ENCODE measurements at regions not wholly inside any gene's neighbourhood (a gene's known extent, or its start where the extent isn't known, plus 50 kb on each side); places are given as distances from the start of the nearest gene placed in this dataset.
"Not testable (repeated sequence)": the region's sequence is repeated elsewhere in the genome, so short reads cannot be mapped to it uniquely, and the experiment has no call there.

GRCh38 chr3:159510988-159511387 lies 477.6 kb upstream of the IL12A start:
- not testable (repeated sequence) for DNase-seq (ENCODE audit: low read depth in 6 of 9, low spot score in 9 of 9); H3K27ac ChIP-seq (ENCODE audit: low read depth in 1 of 2, low read length in 1 of 2); H3K4me3 ChIP-seq (ENCODE audit: low read length in 2 of 2); H3K36me3 ChIP-seq (ENCODE audit: control insufficient read depth in 2 of 2, insufficient read depth in 2 of 2, low read length in 1 of 2); H3K27me3 ChIP-seq (ENCODE audit: control insufficient read depth in 2 of 2, insufficient read depth in 1 of 2, low read length in 1 of 2); H3K4me1 ChIP-seq (ENCODE audit: control insufficient read depth in 2 of 2, insufficient read depth in 2 of 2, low read length in 2 of 2); H3K9me3 ChIP-seq (ENCODE audit: control insufficient read depth in 2 of 2, insufficient read depth in 1 of 2, low read length in 1 of 2)
- 89% methylated on average over 7 of the region's 7 CpGs for WGBS

DNA sequence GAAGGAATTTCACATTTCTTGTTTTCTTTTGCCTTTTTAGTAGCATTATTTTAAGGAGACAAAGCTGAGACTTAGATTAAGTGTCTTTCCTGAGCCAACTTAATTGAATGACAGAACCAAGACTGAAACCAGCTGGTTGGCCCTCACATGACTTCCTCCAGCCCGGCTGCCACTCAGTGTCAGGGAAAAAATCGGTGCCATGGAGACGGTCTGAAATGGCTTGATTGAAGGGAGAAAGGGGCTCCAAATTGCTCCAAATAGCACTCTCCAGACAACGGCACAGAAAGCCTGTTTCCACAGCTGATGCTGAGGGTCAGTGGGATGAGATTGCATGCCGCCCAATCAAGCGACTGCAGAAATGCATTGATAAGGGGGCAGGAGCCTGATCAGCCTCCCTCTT lies 475.2 kb upstream of the IL12A start:
- H3K4me3 ChIP-seq (ENCODE audit: low read length in 2 of 2) = no peak overlapping the region
- H3K9me3 ChIP-seq (ENCODE audit: control insufficient read depth in 2 of 2, insufficient read depth in 1 of 2, low read length in 1 of 2) = peaks cover 0 to 1% of the 10 kb centered on the region in 2 donors
- no peak overlapping the region for H3K27ac ChIP-seq (ENCODE audit: low read depth in 1 of 2, low read length in 1 of 2)
- H3K36me3 ChIP-seq (ENCODE audit: control insufficient read depth in 2 of 2, insufficient read depth in 2 of 2, low read length in 1 of 2) = no peaks in the 10 kb centered on the region
- H3K4me1 ChIP-seq (ENCODE audit: control insufficient read depth in 2 of 2, insufficient read depth in 2 of 2, low read length in 2 of 2) = no peaks in the 10 kb centered on the region
- no peak for DNase-seq (ENCODE audit: low read depth in 6 of 9, low spot score in 9 of 9)
- no peaks in the 10 kb centered on the region for H3K27me3 ChIP-seq (ENCODE audit: control insufficient read depth in 2 of 2, insufficient read depth in 1 of 2, low read length in 1 of 2)
- 79% methylated on average over 6 of the region's 6 CpGs for WGBS

DNA sequence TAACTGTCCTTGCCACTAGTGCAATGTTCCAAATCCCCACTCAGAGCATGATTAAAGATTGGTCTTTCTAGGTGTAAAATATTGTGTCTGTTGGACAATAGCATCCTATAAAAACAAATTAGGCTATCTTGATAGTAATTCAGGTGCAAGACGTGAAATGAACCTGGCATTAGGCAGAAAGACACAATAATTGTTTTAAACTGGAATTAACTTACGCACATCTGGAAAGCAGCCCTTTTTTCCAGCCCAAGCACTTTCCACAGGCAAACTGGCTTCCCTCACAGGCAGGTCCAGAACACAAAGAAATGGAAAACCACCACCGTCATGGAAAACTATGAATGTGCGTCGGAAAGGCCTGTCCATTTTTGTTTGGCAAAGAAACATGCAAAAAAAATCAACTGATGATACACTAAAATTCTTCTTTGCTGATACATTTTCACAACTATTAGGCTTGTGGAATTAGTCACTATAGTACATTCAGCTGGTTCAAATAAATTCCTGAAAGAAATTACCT lies 474.7 kb upstream of the IL12A start:
- no peak overlapping the region for H3K4me3 ChIP-seq (ENCODE audit: low read length in 2 of 2)
- H3K36me3 ChIP-seq (ENCODE audit: control insufficient read depth in 2 of 2, insufficient read depth in 2 of 2, low read length in 1 of 2) = no peaks in the 10 kb centered on the region
- H3K27ac ChIP-seq (ENCODE audit: low read depth in 1 of 2, low read length in 1 of 2) = no peak overlapping the region
- no peak for DNase-seq (ENCODE audit: low read depth in 6 of 9, low spot score in 9 of 9)
- 77% methylated on average over 5 of the region's 5 CpGs for WGBS
- H3K27me3 ChIP-seq (ENCODE audit: control insufficient read depth in 2 of 2, insufficient read depth in 1 of 2, low read length in 1 of 2) = no peaks in the 10 kb centered on the region
- H3K9me3 ChIP-seq (ENCODE audit: control insufficient read depth in 2 of 2, insufficient read depth in 1 of 2, low read length in 1 of 2) = peaks cover 0 to 1% of the 10 kb centered on the region in 2 donors
- H3K4me1 ChIP-seq (ENCODE audit: control insufficient read depth in 2 of 2, insufficient read depth in 2 of 2, low read length in 2 of 2) = no peaks in the 10 kb centered on the region

GRCh38 chr3:159517105-159517504 lies 471.5 kb upstream of the IL12A start:
- Histone ChIP-seq H3K36me3 (ENCODE audit: control insufficient read depth in 2 of 2, insufficient read depth in 2 of 2, low read length in 1 of 2) (no peaks in the 10 kb centered on the region), H3K27me3 (ENCODE audit: control insufficient read depth in 2 of 2, insufficient read depth in 1 of 2, low read length in 1 of 2) (no peaks in the 10 kb centered on the region), H3K4me1 (ENCODE audit: control insufficient read depth in 2 of 2, insufficient read depth in 2 of 2, low read length in 2 of 2) (no peaks in the 10 kb centered on the region), H3K9me3 (ENCODE audit: control insufficient read depth in 2 of 2, insufficient read depth in 1 of 2, low read length in 1 of 2) (no peaks in the 10 kb centered on the region), H3K4me3 (ENCODE audit: low read length in 2 of 2) (no peak overlapping the region), H3K27ac (ENCODE audit: low read depth in 1 of 2, low read length in 1 of 2) (no peak overlapping the region)
- DNase-seq (ENCODE audit: low read depth in 6 of 9, low spot score in 9 of 9) = no peak
- WGBS = 92% methylated on average over 1 of the region's 1 CpG

DNA sequence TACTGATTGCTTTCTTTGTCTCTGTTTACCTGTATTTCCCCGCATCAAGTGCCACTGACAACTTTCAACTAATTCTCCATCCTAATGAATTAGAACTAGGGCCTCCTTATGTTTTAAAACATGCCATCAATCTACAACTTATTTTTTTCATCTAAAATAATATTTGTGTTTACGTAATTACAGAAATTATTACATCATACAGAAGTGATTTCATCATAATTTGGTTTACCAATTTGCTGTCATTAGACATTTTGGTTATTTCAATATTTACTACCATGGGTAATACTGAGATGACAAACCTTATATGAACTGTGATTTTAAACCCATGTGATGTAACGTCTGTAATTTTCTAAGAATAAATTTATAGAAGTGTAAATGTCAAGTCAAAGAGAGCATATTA lies 468.0 kb upstream of the IL12A start:
- Histone ChIP-seq H3K9me3 (ENCODE audit: control insufficient read depth in 2 of 2, insufficient read depth in 1 of 2, low read length in 1 of 2) (no peaks in the 10 kb centered on the region), H3K4me3 (ENCODE audit: low read length in 2 of 2) (no peak overlapping the region), H3K4me1 (ENCODE audit: control insufficient read depth in 2 of 2, insufficient read depth in 2 of 2, low read length in 2 of 2) (no peaks in the 10 kb centered on the region), H3K27ac (ENCODE audit: low read depth in 1 of 2, low read length in 1 of 2) (no peak overlapping the region), H3K36me3 (ENCODE audit: control insufficient read depth in 2 of 2, insufficient read depth in 2 of 2, low read length in 1 of 2) (no peaks in the 10 kb centered on the region), H3K27me3 (ENCODE audit: control insufficient read depth in 2 of 2, insufficient read depth in 1 of 2, low read length in 1 of 2) (no peaks in the 10 kb centered on the region)
- no peak for DNase-seq (ENCODE audit: low read depth in 6 of 9, low spot score in 9 of 9)
- 92% methylated on average over 3 of the region's 3 CpGs for WGBS

DNA sequence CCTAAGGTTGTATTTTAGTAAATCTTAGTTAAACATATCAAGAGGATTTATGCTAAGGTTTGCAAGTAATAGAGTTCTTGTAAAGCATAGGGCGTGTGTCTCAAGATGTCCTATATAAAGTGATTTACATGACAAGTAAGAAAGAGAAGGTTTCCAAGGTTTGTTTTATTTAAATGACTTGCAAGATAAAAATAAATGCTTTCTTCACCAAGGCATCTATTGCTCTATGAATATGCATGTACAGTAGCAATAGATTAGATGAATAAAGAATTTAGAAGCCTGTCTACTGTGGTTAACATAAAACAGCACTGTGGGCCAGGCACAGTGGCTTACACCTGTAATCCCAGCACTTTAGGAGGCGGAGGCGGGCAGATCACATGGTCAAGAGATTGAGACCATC lies 466.4 kb upstream of the IL12A start:
- 97% methylated on average over 3 of the region's 3 CpGs for WGBS
- Histone ChIP-seq H3K36me3 (ENCODE audit: control insufficient read depth in 2 of 2, insufficient read depth in 2 of 2, low read length in 1 of 2) (no peaks in the 10 kb centered on the region), H3K4me1 (ENCODE audit: control insufficient read depth in 2 of 2, insufficient read depth in 2 of 2, low read length in 2 of 2) (no peaks in the 10 kb centered on the region), H3K4me3 (ENCODE audit: low read length in 2 of 2) (no peak overlapping the region), H3K9me3 (ENCODE audit: control insufficient read depth in 2 of 2, insufficient read depth in 1 of 2, low read length in 1 of 2) (no peaks in the 10 kb centered on the region), H3K27ac (ENCODE audit: low read depth in 1 of 2, low read length in 1 of 2) (no peak overlapping the region), H3K27me3 (ENCODE audit: control insufficient read depth in 2 of 2, insufficient read depth in 1 of 2, low read length in 1 of 2) (no peaks in the 10 kb centered on the region)
- no peak for DNase-seq (ENCODE audit: low read depth in 6 of 9, low spot score in 9 of 9)

GRCh38 chr3:159528251-159528895 lies 460.3 kb upstream of the IL12A start:
- Histone ChIP-seq H3K27me3 (ENCODE audit: control insufficient read depth in 2 of 2, insufficient read depth in 1 of 2, low read length in 1 of 2) (no peaks in the 10 kb centered on the region), H3K4me1 (ENCODE audit: control insufficient read depth in 2 of 2, insufficient read depth in 2 of 2, low read length in 2 of 2) (no peaks in the 10 kb centered on the region), H3K9me3 (ENCODE audit: control insufficient read depth in 2 of 2, insufficient read depth in 1 of 2, low read length in 1 of 2) (no peaks in the 10 kb centered on the region), H3K36me3 (ENCODE audit: control insufficient read depth in 2 of 2, insufficient read depth in 2 of 2, low read length in 1 of 2) (no peaks in the 10 kb centered on the region), H3K4me3 (ENCODE audit: low read length in 2 of 2) (no peak overlapping the region), H3K27ac (ENCODE audit: low read depth in 1 of 2, low read length in 1 of 2) (no peak overlapping the region)
- 85% methylated on average over 9 of the region's 9 CpGs for WGBS
- no peak for DNase-seq (ENCODE audit: low read depth in 6 of 9, low spot score in 9 of 9)

DNA sequence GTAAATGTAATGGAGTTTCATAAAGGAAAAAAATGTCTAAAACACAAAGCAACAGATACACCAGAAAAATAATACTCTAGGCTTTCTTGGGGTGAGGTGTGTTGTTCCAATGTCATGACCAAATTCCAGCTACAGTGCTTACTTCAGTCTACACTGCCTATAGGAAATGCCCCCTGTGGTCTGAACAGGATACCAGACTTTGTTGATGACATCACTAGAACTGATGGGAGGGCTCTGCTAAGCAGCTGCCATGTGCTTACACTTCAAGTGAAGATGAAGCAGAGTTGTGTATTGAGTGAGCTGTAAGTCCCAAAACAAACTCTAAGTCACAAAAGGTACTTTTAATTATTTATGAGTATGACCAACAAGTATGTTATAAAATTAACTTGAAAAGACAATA lies 456.1 kb upstream of the IL12A start:
- Histone ChIP-seq H3K27ac (ENCODE audit: low read depth in 1 of 2, low read length in 1 of 2) (no peak overlapping the region), H3K4me3 (ENCODE audit: low read length in 2 of 2) (no peak overlapping the region), H3K4me1 (ENCODE audit: control insufficient read depth in 2 of 2, insufficient read depth in 2 of 2, low read length in 2 of 2) (no peaks in the 10 kb centered on the region), H3K9me3 (ENCODE audit: control insufficient read depth in 2 of 2, insufficient read depth in 1 of 2, low read length in 1 of 2) (no peaks in the 10 kb centered on the region), H3K36me3 (ENCODE audit: control insufficient read depth in 2 of 2, insufficient read depth in 2 of 2, low read length in 1 of 2) (no peaks in the 10 kb centered on the region), H3K27me3 (ENCODE audit: control insufficient read depth in 2 of 2, insufficient read depth in 1 of 2, low read length in 1 of 2) (no peaks in the 10 kb centered on the region)
- DNase-seq (ENCODE audit: low read depth in 6 of 9, low spot score in 9 of 9) = no peak

GRCh38 chr3:159534496-159534895 lies 454.1 kb upstream of the IL12A start:
- DNase-seq (ENCODE audit: low read depth in 6 of 9, low spot score in 9 of 9) = no peak
- no peaks in the 10 kb centered on the region for H3K4me1 ChIP-seq (ENCODE audit: control insufficient read depth in 2 of 2, insufficient read depth in 2 of 2, low read length in 2 of 2)
- H3K9me3 ChIP-seq (ENCODE audit: control insufficient read depth in 2 of 2, insufficient read depth in 1 of 2, low read length in 1 of 2) = no peaks in the 10 kb centered on the region
- H3K4me3 ChIP-seq (ENCODE audit: low read length in 2 of 2) = no peak overlapping the region
- 36% methylated on average over 3 of the region's 3 CpGs for WGBS
- no peaks in the 10 kb centered on the region for H3K27me3 ChIP-seq (ENCODE audit: control insufficient read depth in 2 of 2, insufficient read depth in 1 of 2, low read length in 1 of 2)
- no peaks in the 10 kb centered on the region for H3K36me3 ChIP-seq (ENCODE audit: control insufficient read depth in 2 of 2, insufficient read depth in 2 of 2, low read length in 1 of 2)
- no peak overlapping the region for H3K27ac ChIP-seq (ENCODE audit: low read depth in 1 of 2, low read length in 1 of 2)

All from thymus (tissue), 11 donors.